ENCODE measurements at regions not wholly inside any gene's neighbourhood (a gene's known extent, or its start where the extent isn't known, plus 50 kb on each side); places are given as distances from the start of the nearest gene placed in this dataset.

GRCh38 chr7:34269084-34269483 lies 363.7 kb downstream of the BMPER start:
- TF ChIP-seq, protein P1, sequence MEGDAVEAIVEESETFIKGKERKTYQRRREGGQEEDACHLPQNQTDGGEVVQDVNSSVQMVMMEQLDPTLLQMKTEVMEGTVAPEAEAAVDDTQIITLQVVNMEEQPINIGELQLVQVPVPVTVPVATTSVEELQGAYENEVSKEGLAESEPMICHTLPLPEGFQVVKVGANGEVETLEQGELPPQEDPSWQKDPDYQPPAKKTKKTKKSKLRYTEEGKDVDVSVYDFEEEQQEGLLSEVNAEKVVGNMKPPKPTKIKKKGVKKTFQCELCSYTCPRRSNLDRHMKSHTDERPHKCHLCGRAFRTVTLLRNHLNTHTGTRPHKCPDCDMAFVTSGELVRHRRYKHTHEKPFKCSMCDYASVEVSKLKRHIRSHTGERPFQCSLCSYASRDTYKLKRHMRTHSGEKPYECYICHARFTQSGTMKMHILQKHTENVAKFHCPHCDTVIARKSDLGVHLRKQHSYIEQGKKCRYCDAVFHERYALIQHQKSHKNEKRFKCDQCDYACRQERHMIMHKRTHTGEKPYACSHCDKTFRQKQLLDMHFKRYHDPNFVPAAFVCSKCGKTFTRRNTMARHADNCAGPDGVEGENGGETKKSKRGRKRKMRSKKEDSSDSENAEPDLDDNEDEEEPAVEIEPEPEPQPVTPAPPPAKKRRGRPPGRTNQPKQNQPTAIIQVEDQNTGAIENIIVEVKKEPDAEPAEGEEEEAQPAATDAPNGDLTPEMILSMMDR (IDR thresholded peaks at IDR 0.05; ENCODE audit: low read depth, low read length) = no peak
- DNase-seq (ENCODE audit: extremely low read depth, low read depth) = no peak

GRCh38 chr7:34275624-34276023 lies 370.3 kb downstream of the BMPER start:
- no peak for DNase-seq (ENCODE audit: extremely low read depth, low read depth)
- TF ChIP-seq, protein P1 (IDR thresholded peaks at IDR 0.05; ENCODE audit: low read depth, low read length) = no peak

DNA sequence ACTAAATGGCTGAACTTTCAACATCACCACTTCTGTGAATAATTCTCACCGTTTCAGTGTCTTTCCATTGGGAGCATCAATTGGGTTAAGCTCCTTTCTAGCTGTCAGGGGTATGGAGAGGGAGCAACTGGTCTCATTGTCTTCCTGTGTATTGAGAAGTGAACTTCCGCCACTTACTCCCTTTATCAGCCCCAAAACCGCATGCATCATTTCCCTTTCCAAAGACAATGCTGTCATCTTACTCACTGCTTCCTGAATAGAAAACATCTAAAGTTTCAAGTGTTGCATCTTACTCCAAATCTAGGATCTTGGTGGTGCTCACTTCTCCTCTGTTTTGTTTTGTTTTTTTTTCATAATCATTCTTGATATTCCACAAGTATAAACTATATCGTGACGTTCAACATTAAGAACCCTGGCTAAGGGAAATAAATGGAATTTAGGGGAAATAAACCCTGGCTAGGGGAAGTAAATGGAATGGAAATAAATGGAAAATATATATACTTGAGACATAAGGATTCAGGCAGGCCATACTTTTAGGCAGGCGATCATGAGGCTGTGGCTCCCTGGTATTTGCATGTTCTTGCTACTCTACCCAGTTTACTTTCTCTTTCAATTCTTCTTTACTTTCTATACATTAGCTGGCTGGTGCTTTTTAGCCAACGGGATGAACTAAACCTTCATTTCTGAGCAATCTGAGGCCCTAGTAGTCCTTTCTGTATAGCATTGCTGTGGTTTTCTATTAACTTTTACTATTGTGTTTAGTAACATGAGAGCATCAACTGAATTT lies 371.9 kb downstream of the BMPER start:
- TF ChIP-seq, protein P1 (IDR thresholded peaks at IDR 0.05; ENCODE audit: low read depth, low read length) = no peak
- DNase-seq (ENCODE audit: extremely low read depth, low read depth) = no peak

DNA sequence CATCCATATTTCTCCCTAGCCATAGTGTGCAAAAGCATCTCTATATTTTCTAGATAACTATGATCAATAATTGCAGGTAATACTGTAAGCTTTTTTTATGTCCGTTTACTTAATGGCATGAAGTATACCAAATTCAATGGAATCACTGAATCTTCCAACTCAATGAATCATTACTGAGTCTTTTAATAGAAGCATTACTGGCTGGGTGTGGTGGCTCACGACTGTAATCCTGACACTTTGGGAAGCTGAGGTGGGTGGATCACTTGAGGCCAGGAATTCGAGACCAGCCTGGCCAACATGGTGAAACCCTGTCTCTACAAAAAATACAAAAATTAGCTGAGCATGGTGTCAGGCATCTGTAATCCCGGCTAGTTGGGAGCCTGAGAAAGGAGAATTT lies 372.5 kb downstream of the BMPER start:
- TF ChIP-seq, protein P1 (IDR thresholded peaks at IDR 0.05; ENCODE audit: low read depth, low read length) = no peak
- DNase-seq (ENCODE audit: extremely low read depth, low read depth) = no peak

- DNase-seq (ENCODE audit: extremely low read depth, low read depth) = no peak
- TF ChIP-seq, protein P1 (IDR thresholded peaks at IDR 0.05; ENCODE audit: low read depth, low read length) = no peak
Measured at GRCh38 chr7:34281260-34281659, 375.9 kb downstream of the BMPER start.

DNA sequence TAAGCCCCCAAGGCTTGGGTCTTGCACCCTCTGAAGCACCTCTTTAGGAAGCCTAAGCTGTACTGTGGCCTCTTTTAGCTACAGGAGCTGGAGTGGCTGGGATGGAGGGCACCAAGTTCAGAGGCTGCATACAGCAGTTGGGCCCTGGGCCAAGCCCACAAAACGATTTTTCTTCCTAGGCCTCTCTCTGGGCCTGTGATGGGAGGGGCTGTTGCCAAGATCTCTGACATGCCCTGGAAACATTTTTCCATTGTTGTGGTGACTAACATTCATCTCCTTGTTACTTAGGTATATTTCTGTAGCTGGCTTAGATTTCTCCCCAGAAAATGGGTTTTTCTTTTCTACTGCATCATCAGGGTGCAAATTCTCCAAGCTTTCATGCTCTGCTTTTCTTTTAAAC lies 375.7 kb upstream of the NPSR1 start:
- TF ChIP-seq, protein P1 (IDR thresholded peaks at IDR 0.05; ENCODE audit: low read depth, low read length) = no peak
- no peak for DNase-seq (ENCODE audit: extremely low read depth, low read depth)

DNA sequence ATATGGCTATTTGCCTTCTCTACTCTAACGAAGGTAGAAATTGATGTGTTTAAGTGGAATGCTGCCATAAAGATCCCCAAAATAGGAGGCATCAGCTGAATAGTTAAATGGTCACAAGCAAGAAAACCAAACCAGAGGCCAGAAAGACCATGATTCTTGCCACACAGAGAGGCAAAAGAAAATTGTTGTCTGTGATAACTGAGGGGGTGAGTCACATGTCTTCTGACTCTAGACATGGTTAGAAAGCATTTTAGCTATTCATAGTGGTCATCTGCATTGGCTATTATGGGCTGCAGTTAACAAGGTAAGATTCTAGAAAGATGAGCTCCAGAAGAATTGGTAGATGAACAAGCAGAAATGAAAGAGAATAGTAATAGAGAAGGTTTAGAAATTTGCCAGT lies 361.4 kb upstream of the NPSR1 start:
- no peak for DNase-seq (ENCODE audit: extremely low read depth, low read depth)
- TF ChIP-seq, protein P1 (IDR thresholded peaks at IDR 0.05; ENCODE audit: low read depth, low read length) = no peak
